H1 (cell line): ENCODE measurements at regions not wholly inside any gene's neighbourhood (a gene's known extent, or its start where the extent isn't known, plus 50 kb on each side); places are given as distances from the start of the nearest gene placed in this dataset.

Experiments used
- CTCF ChIA-PET: fragments of 300-600 bp; sonication (Branson Sonifier 250); formaldehyde crosslinking; loops from one replicate; lab custom pipeline; 2021; ENCODE audit not compliant: partially characterized antibody; lab: Charles Lee
- POLR2A ChIA-PET: fragments of 300-600 bp; sonication (Branson Sonifier 250); formaldehyde crosslinking; loops from one replicate; lab custom pipeline; 2021; ENCODE audit warnings: inconsistent platforms; ENCODE audit not compliant: partially characterized antibody; lab: Charles Lee
- DNase-seq, 2 experiments: peaks; one replicate each; pipeline versions ENCODE4 v3.0.0 to v3.0.0-alpha.2; 2010 to 2022; ENCODE audit warnings: low spot score in 2 of 2, low read depth in 1 of 2, mixed read lengths in 1 of 2
- FAIRE-seq: peaks from 2 replicates; lab custom pipeline; 2011; peaks lifted over from hg19 to GRCh38; lab: Jason Lieb, UNC
- H2AFZ ChIP-seq: 2 replicates; pipeline ENCODE4 v1.8.1; 2012; ENCODE audit warnings: low read length, inconsistent platforms
- H2AK5ac ChIP-seq: 2 replicates; pipeline ENCODE4 v1.6.1; 2013; ENCODE audit warnings: low read depth, low read length
- H2BK120ac ChIP-seq: replicated peaks from 2 replicates; pipeline ENCODE3; 2013; ENCODE audit warnings: low read depth, low read length, inconsistent platforms
- H2BK12ac ChIP-seq: 2 replicates; pipeline ENCODE4 v1.6.1; 2013; ENCODE audit warnings: low read depth, low read length
- H2BK15ac ChIP-seq: 2 replicates; pipeline ENCODE4 v1.6.1; 2013; ENCODE audit warnings: low read length
- H2BK20ac ChIP-seq: 2 replicates; pipeline ENCODE4 v1.6.1; 2013; ENCODE audit warnings: low read length
- H2BK5ac ChIP-seq: 2 replicates; pipeline ENCODE4 v1.6.1; 2013; ENCODE audit warnings: low read depth, low read length
- H3K14ac ChIP-seq: 2 replicates; pipeline ENCODE4 v1.6.1; 2013; ENCODE audit warnings: inconsistent platforms; ENCODE audit not compliant: insufficient read length
- H3K18ac ChIP-seq: 2 replicates; pipeline ENCODE4 v1.6.1; 2013; ENCODE audit warnings: low read length; ENCODE audit errors: extremely low read depth
- H3K23ac ChIP-seq: 2 replicates; pipeline ENCODE4 v1.6.1; 2013; ENCODE audit warnings: inconsistent platforms; ENCODE audit not compliant: insufficient read length
- H3K23me2 ChIP-seq: 2 replicates; pipeline ENCODE4 v1.6.1; 2013; ENCODE audit warnings: low read depth, low read length
- H3K27ac ChIP-seq: 2 replicates; pipeline ENCODE4 v1.6.1; 2011; ENCODE audit warnings: low read depth, low read length, inconsistent platforms
- H3K27me3 ChIP-seq, 4 experiments: replicated peaks in 1 of 4; 1 replicate in 1 of 4; 2 replicates in 3 of 4; pipeline versions ENCODE4 v1.6.1 to v1.8.1; 2011 to 2013; ENCODE audit warnings: low read length in 3 of 4, mild to moderate bottlenecking in 3 of 4, inconsistent platforms in 2 of 4, mixed read lengths in 2 of 4, moderate library complexity in 1 of 4; ENCODE audit not compliant: control insufficient read depth in 3 of 4, insufficient read depth in 3 of 4; ENCODE audit errors: extremely low read depth in 1 of 4
- H3K36me3 ChIP-seq, 4 experiments: 2 replicates each; pipeline versions ENCODE4 v1.6.1 to v1.8.1; 2011 to 2013; ENCODE audit warnings: mild to moderate bottlenecking in 4 of 4, low read length in 3 of 4, moderate library complexity in 2 of 4, control low read depth in 1 of 4, inconsistent platforms in 1 of 4; ENCODE audit not compliant: insufficient read depth in 4 of 4, control insufficient read depth in 2 of 4
- H3K4ac ChIP-seq: replicated peaks from 2 replicates; pipeline ENCODE3; 2013; ENCODE audit warnings: low read length, low read depth, mixed read lengths, inconsistent platforms; ENCODE audit not compliant: insufficient read length
- H3K4me1 ChIP-seq, 4 experiments: replicated peaks in 1 of 4; 1 replicate in 1 of 4; 2 replicates in 3 of 4; pipeline versions ENCODE4 v1.6.1 to v1.8.1; 2011 to 2013; ENCODE audit warnings: low read length in 3 of 4, inconsistent platforms in 2 of 4, mixed read lengths in 1 of 4; ENCODE audit not compliant: insufficient read depth in 4 of 4, control insufficient read depth in 3 of 4
- H3K4me2 ChIP-seq, 2 experiments: 2 replicates each; pipeline versions ENCODE4 v1.6.1 to v1.8.1; 2011 to 2013; ENCODE audit warnings: low read depth in 2 of 2, low read length in 2 of 2, control low read depth in 1 of 2, inconsistent platforms in 1 of 2, mild to moderate bottlenecking in 1 of 2; ENCODE audit not compliant: insufficient read depth in 1 of 2
- H3K4me3 ChIP-seq, 4 experiments: fragments of 200-600, 300-600 bp in 1 of 4; sonication (generic), shearing (Covaris generic), sonication (Bioruptor Twin) in 1 of 4; 2 replicates each; pipeline versions ENCODE4 v1.5.1 to v1.8.1; 2011 to 2016; ENCODE audit warnings: low read length in 4 of 4, low read depth in 3 of 4, control low read depth in 2 of 4, inconsistent platforms in 2 of 4, mild to moderate bottlenecking in 2 of 4, mixed read lengths in 1 of 4, moderate library complexity in 1 of 4; ENCODE audit not compliant: insufficient read depth in 2 of 4; ENCODE audit errors: extremely low read depth in 1 of 4
- H3K56ac ChIP-seq: replicated peaks from 2 replicates; pipeline ENCODE3; 2013; ENCODE audit warnings: low read depth, mild to moderate bottlenecking, mixed read lengths, low read length, inconsistent platforms; ENCODE audit not compliant: insufficient read length
- H3K79me1 ChIP-seq: 2 replicates; pipeline ENCODE4 v1.6.1; 2013; ENCODE audit warnings: low read depth, low read length, control low read depth
- H3K79me2 ChIP-seq, 2 experiments: 2 replicates each; pipeline versions ENCODE4 v1.6.1 to v1.8.1; 2012 to 2013; ENCODE audit warnings: low read length in 2 of 2, mild to moderate bottlenecking in 2 of 2, inconsistent platforms in 1 of 2; ENCODE audit not compliant: insufficient read depth in 2 of 2, control insufficient read depth in 1 of 2
- H3K9ac ChIP-seq, 4 experiments: replicated peaks in 1 of 4; 1 replicate in 1 of 4; 2 replicates in 3 of 4; pipeline versions ENCODE4 v1.6.1 to v1.8.1; 2011 to 2013; ENCODE audit warnings: low read depth in 3 of 4, low read length in 3 of 4, control low read depth in 2 of 4, mild to moderate bottlenecking in 2 of 4, moderate library complexity in 2 of 4, inconsistent platforms in 1 of 4; ENCODE audit errors: extremely low read depth in 1 of 4
- H3K9me3 ChIP-seq, 2 experiments: 2 replicates each; pipeline versions ENCODE4 v1.6.1 to v1.8.1; 2012 to 2013; ENCODE audit warnings: mild to moderate bottlenecking in 2 of 2, moderate library complexity in 2 of 2, control low read depth in 1 of 2, inconsistent platforms in 1 of 2, low read depth in 1 of 2, low read length in 1 of 2, mixed read lengths in 1 of 2; ENCODE audit not compliant: insufficient read depth in 2 of 2
- H4K20me1 ChIP-seq, 2 experiments: replicated peaks in 1 of 2; 2 replicates each; pipeline versions ENCODE3 to v1.8.1; 2011 to 2013; ENCODE audit warnings: inconsistent platforms in 2 of 2, low read length in 2 of 2, mild to moderate bottlenecking in 1 of 2; ENCODE audit not compliant: insufficient read depth in 2 of 2, control insufficient read depth in 1 of 2
- H4K5ac ChIP-seq: 2 replicates; pipeline ENCODE4 v1.6.1; 2013; ENCODE audit warnings: low read length, low read depth, mixed read lengths, inconsistent platforms; ENCODE audit not compliant: insufficient read length
- H4K8ac ChIP-seq: 2 replicates; pipeline ENCODE4 v1.8.0; 2013; ENCODE audit warnings: mild to moderate bottlenecking, moderate library complexity, low read length, inconsistent platforms; ENCODE audit not compliant: insufficient read depth; ENCODE audit errors: extremely low read depth
- H4K91ac ChIP-seq: replicated peaks from 2 replicates; pipeline ENCODE3; 2013; ENCODE audit warnings: low read length, mixed read lengths, inconsistent platforms; ENCODE audit not compliant: insufficient read length
- CEBPB ChIP-seq: IDR thresholded peaks from 2 replicates; pipeline ENCODE4 v1.6.1; 2012; ENCODE audit warnings: low read depth, low read length
- CHD2 ChIP-seq: IDR thresholded peaks from 2 replicates; pipeline ENCODE4 v1.6.1; 2012; ENCODE audit warnings: low read length, improper control_type of control experiment
- JUN ChIP-seq: IDR thresholded peaks from 2 replicates; pipeline ENCODE4 v1.6.1; 2011; ENCODE audit warnings: low read depth, mild to moderate bottlenecking, improper control_type of control experiment, low read length
- RBBP5 ChIP-seq: IDR thresholded peaks from 2 replicates; pipeline ENCODE4 v1.7.1; 2012; ENCODE audit warnings: low read depth, mild to moderate bottlenecking, inconsistent platforms, low read length, moderate library complexity, borderline replicate concordance
- SAP30 ChIP-seq: fragments of 300-600 bp; sonication (generic); IDR thresholded peaks from 2 replicates; pipeline ENCODE4 v1.7.1; 2012; ENCODE audit warnings: low read length, moderate library complexity, mild to moderate bottlenecking, inconsistent platforms; ENCODE audit not compliant: insufficient read depth, insufficient replicate concordance
- SIX5 ChIP-seq: IDR thresholded peaks from 2 replicates; pipeline ENCODE4 v1.6.1; 2011; ENCODE audit warnings: mild to moderate bottlenecking, low read depth, low read length
- SP2 ChIP-seq: IDR thresholded peaks from 2 replicates; pipeline ENCODE4 v1.6.1; 2012; ENCODE audit warnings: mild to moderate bottlenecking, low read length, inconsistent platforms
- SP4 ChIP-seq: IDR thresholded peaks from 2 replicates; pipeline ENCODE4 v1.6.1; 2012; ENCODE audit warnings: low read length, inconsistent platforms
- WGBS, 2 experiments: shearing (Covaris generic) in 1 of 2; methylation state at CpG; one replicate each; pipeline versions ENCODE4 v1.1.6 to v1.1.7; 2013 to 2015; ENCODE audit warnings: low lambda C conversion rate in 2 of 2, mixed read lengths in 2 of 2, inconsistent platforms in 1 of 2, low coverage in 1 of 2, missing lambda C conversion rate in 1 of 2; ENCODE audit not compliant: insufficient replicate concordance in 2 of 2, insufficient coverage in 1 of 2, insufficient read length in 1 of 2; ENCODE audit errors: extremely low coverage in 1 of 2, missing lambda C conversion rate in 1 of 2; 5-methylcytosine and 5-hydroxymethylcytosine counted together
- TF ChIP-seq, protein P1 (sequence below): IDR thresholded peaks from 2 replicates; pipeline ENCODE4 v1.6.1; 2012; ENCODE audit warnings: low read length, inconsistent platforms
- TF ChIP-seq, protein P2 (sequence below): IDR thresholded peaks from 2 replicates; pipeline ENCODE4 v1.6.1; 2012; ENCODE audit warnings: inconsistent platforms

DNA sequence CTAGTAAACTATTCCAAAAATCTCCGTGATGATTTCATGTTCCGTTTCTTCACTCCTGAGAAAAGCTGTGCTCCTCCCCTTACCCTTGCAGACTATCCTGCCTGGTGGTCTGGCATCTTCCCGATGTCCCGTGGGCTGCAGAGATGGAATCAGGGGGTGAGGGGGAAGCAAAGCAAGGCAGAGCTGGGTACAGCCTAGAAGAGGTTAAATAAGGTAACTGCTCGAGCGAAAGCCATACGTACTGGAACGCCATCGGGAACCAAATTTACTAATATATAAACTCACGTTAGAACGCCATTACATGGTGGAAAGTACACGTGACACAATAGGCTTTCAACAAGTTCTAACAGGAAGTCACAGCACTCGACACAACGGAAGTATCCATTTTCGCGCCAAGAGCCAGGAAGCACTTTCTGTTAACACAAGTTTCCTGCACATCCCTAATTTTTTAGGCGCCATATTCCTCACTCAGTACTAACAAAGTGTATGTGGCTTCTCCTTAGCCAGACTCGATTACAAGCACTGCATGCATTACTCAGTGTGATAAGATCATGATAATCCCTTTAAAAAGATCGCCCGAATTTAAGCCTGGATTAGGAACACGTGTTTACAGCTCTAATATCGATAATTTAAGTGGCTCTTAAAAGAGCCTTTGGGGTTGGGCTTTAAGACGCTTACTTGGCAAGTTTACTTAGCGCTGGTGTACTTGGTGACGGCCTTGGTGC is 101.6 kb upstream of the PRSS16 start:
- WGBS, 2 experiments = 2% methylated on average over 25 of the region's 25 CpGs; no CpG with 5 or more reads in 1 of the 2 experiments
- Histone ChIP-seq H4K20me1 (no peaks in the 10 kb centered on the region), H2BK120ac (peak overlapping the region; percentile 60), H3K9me3 (no peaks in the 10 kb centered on the region), H3K79me2 (peaks cover 0 to 38% of the 10 kb centered on the region in 2 experiments; a peak in 2 of 4 replicates), H3K27ac (peak overlapping the region; percentile 97), H3K4ac (peak overlapping the region; percentile 84), H2AK5ac (no peak overlapping the region), H4K5ac (peak overlapping the region; percentile 90), H2BK15ac (no peak overlapping the region), H3K14ac (no peak overlapping the region), H4K8ac (peak overlapping the region; percentile 89; the same call in 1 of the 2 replicates), H3K4me3 (peak overlapping the region; percentile 60 to 85 (median 76)), H3K4me1 (peaks cover 0 to 14% (median 1%) of the 10 kb centered on the region in 4 experiments; a peak in 4 of 7 replicates), H3K56ac (peak overlapping the region; percentile 88), H2AFZ (no peak overlapping the region), H3K79me1 (no peaks in the 10 kb centered on the region), H3K9ac (peak overlapping the region; percentile 91 to 99 (median 98)), H3K23me2 (peaks cover 7% of the 10 kb centered on the region), H4K91ac (peak overlapping the region; percentile 86), H2BK12ac (peak overlapping the region; percentile 70; the same call in 1 of the 2 replicates), H3K18ac (peak overlapping the region; percentile 88), H3K36me3 (peaks cover 0 to 5% (median 0%) of the 10 kb centered on the region in 4 experiments; a peak in 1 of 8 replicates), H2BK5ac (peak overlapping the region; percentile 77), H3K27me3 (no peaks in the 10 kb centered on the region), H3K23ac (no peak overlapping the region), H2BK20ac (no peak overlapping the region), H3K4me2 (peak overlapping the region; percentile 78 to 81)
- DNase-seq (peak in 1 of 2 experiments; percentile 63), FAIRE-seq (peak; percentile 68)
- POLR2A ChIA-PET = interaction anchor here (0.6 to 21.6 kb wide), 61 partner anchors 7 to 1802 kb away, joined by 3 to 824 read pairs (median 6); a partner anchor contains a TSS
- CTCF ChIA-PET = interaction anchor here (0.7 to 2.3 kb wide), 5 partner anchors 12 to 664 kb away, joined by 3 to 7 read pairs (median 3); a partner anchor contains a TSS
- TF ChIP-seq JUN = no peak
- TF ChIP-seq SIX5 = no peak
- TF ChIP-seq, protein P1, sequence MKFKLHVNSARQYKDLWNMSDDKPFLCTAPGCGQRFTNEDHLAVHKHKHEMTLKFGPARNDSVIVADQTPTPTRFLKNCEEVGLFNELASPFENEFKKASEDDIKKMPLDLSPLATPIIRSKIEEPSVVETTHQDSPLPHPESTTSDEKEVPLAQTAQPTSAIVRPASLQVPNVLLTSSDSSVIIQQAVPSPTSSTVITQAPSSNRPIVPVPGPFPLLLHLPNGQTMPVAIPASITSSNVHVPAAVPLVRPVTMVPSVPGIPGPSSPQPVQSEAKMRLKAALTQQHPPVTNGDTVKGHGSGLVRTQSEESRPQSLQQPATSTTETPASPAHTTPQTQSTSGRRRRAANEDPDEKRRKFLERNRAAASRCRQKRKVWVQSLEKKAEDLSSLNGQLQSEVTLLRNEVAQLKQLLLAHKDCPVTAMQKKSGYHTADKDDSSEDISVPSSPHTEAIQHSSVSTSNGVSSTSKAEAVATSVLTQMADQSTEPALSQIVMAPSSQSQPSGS = no peak; the same call in 1 of the 2 replicates
- no peak for TF ChIP-seq SP2
- TF ChIP-seq SAP30 = no peak
- no peak for TF ChIP-seq CEBPB
- no peak for TF ChIP-seq RBBP5
- TF ChIP-seq SP4 = no peak
- TF ChIP-seq, protein P2, sequence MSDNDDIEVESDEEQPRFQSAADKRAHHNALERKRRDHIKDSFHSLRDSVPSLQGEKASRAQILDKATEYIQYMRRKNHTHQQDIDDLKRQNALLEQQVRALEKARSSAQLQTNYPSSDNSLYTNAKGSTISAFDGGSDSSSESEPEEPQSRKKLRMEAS = peak; percentile 21; the same call in 1 of the 2 replicates
- TF ChIP-seq CHD2 = 0 out of 2 replicates have a peak, but pooled peaks have one; percentile 2
